Vagina (tissue), 2 donors: ENCODE measurements at regions not wholly inside any gene's neighbourhood (a gene's known extent, or its start where the extent isn't known, plus 50 kb on each side); places are given as distances from the start of the nearest gene placed in this dataset.

ENCODE experiments used
- DNase-seq, 2 donors: peaks; one replicate each; pipeline ENCODE4 v3.0.0-alpha.2; 2017; ENCODE audit errors: extremely low spot score in 2 of 2
- H3K27ac ChIP-seq: fragments of 200-600 bp; sonication (generic); one replicate; pipeline ENCODE4 v1.5.1; 2019
- H3K27me3 ChIP-seq: fragments of 200-600 bp; sonication (generic); one replicate; pipeline ENCODE4 v1.5.1; 2019
- H3K36me3 ChIP-seq, 2 donors: fragments of 200-600 bp; sonication (generic); one replicate each; pipeline ENCODE4 v1.5.1; 2017 to 2019
- H3K4me1 ChIP-seq: fragments of 200-600 bp; sonication (generic); one replicate; pipeline ENCODE4 v1.5.1; 2019
- H3K4me3 ChIP-seq, 2 donors: fragments of 200-600 bp; sonication (generic); 1 replicate in 1 of 2; 2 replicates in 1 of 2; pipeline ENCODE4 v1.5.1; 2016 to 2019
- H3K9me3 ChIP-seq: fragments of 200-600 bp; sonication (generic); one replicate; pipeline ENCODE4 v1.5.1; 2019
- CTCF ChIP-seq, 3 experiments: fragments of 450-650 bp in 2 of 3; fragments of 200-600 bp in 1 of 3; sonication (generic) in 1 of 3; IDR thresholded peaks; one replicate each; pipeline ENCODE4 v1.5.1; 2017 to 2019; ENCODE audit warnings: antibody characterized with exemption in 3 of 3, mild to moderate bottlenecking in 2 of 3, moderate library complexity in 2 of 3
- POLR2A ChIP-seq, 2 donors: fragments of 450-650 bp; IDR thresholded peaks; one replicate each; pipeline ENCODE4 v1.6.1; 2017; ENCODE audit warnings: antibody characterized with exemption in 2 of 2, mild to moderate bottlenecking in 2 of 2, moderate library complexity in 2 of 2
- POLR2AphosphoS5 ChIP-seq, 2 donors: sonication (generic); formaldehyde crosslinking; IDR thresholded peaks; one replicate each; pipeline ENCODE4 v1.9.0; 2017; ENCODE audit warnings: antibody characterized with exemption in 2 of 2, mild to moderate bottlenecking in 2 of 2, low read depth in 1 of 2; ENCODE audit not compliant: insufficient read depth in 1 of 2
- intact Hi-C: fragments of 100-400 bp; cut with DNase I; formaldehyde crosslinking; loops from one replicate; pipeline ENCODE4 v1.15.1; 2023

DNA sequence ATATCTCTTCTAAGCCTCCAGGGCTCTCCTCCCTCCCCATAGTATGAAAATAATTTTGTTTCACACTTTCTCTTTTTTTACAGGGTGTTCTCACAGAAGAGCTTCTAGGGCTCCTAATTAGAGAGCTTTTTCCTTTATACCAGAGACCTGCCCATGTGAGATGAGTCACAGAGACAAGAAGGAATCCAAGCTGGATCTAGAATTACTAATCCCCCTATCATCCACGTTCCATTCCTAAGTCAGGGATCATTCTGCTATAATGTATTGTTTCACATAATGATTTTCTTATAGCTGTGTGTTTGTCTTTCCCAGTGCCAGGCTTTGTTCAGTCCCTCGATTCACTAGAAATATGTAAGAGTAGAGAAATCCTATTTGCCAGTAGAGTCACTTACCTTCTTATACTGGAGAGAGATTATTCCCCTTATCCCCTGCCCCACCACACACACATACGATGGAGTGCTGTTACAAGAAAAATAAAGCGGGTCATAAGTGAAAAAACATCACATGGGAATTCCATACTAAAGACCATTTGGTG lies 778.3 kb upstream of the LRRC4C start:
- no peaks in the 10 kb centered on the region for H3K4me1 ChIP-seq
- no peak overlapping the region for H3K4me3 ChIP-seq
- no peak for DNase-seq
- H3K27me3 ChIP-seq: no peaks in the 10 kb centered on the region
- intact Hi-C loops: no loop called here
- no peak for TF ChIP-seq POLR2AphosphoS5 (IDR thresholded peaks at IDR 0.05; ENCODE audit: insufficient read depth in 1 of 2, low read depth in 1 of 2)
- TF ChIP-seq CTCF (IDR thresholded peaks at IDR 0.05): no peak
- no peaks in the 10 kb centered on the region for H3K9me3 ChIP-seq
- no peaks in the 10 kb centered on the region for H3K36me3 ChIP-seq
- H3K27ac ChIP-seq: no peak overlapping the region

GRCh38 chr11:42239188-42239587 lies 779.7 kb upstream of the LRRC4C start:
- no peak for TF ChIP-seq POLR2A (IDR thresholded peaks at IDR 0.05)
- no peak for TF ChIP-seq CTCF (IDR thresholded peaks at IDR 0.05)
- TF ChIP-seq POLR2AphosphoS5 (IDR thresholded peaks at IDR 0.05; ENCODE audit: insufficient read depth in 1 of 2, low read depth in 1 of 2): no peak
- Histone ChIP-seq H3K36me3 (no peaks in the 10 kb centered on the region), H3K4me1 (no peaks in the 10 kb centered on the region), H3K27me3 (no peaks in the 10 kb centered on the region), H3K27ac (no peak overlapping the region), H3K9me3 (no peaks in the 10 kb centered on the region), H3K4me3 (no peak overlapping the region)
- DNase-seq: no peak
- intact Hi-C loops: no loop called here

- H3K4me1 ChIP-seq: no peaks in the 10 kb centered on the region
- intact Hi-C loops: no loop called here
- H3K9me3 ChIP-seq: no peaks in the 10 kb centered on the region
Measured at GRCh38 chr11:42243385-42243784, 783.9 kb upstream of the LRRC4C start.

GRCh38 chr11:42244376-42244775 lies 784.9 kb upstream of the LRRC4C start:
- Histone ChIP-seq H3K36me3 (no peaks in the 10 kb centered on the region), H3K9me3 (no peaks in the 10 kb centered on the region), H3K27me3 (no peaks in the 10 kb centered on the region), H3K27ac (no peak overlapping the region), H3K4me1 (no peaks in the 10 kb centered on the region), H3K4me3 (no peak overlapping the region)
- intact Hi-C loops: no loop called here
- TF ChIP-seq POLR2A (IDR thresholded peaks at IDR 0.05) (no peak), POLR2AphosphoS5 (IDR thresholded peaks at IDR 0.05; ENCODE audit: insufficient read depth in 1 of 2, low read depth in 1 of 2) (no peak), CTCF (IDR thresholded peaks at IDR 0.05) (no peak)
- no peak for DNase-seq

More at GRCh38 chr11:42243385-42243784, 783.9 kb upstream of the LRRC4C start:
- H3K36me3 ChIP-seq: no peaks in the 10 kb centered on the region
- no peaks in the 10 kb centered on the region for H3K27me3 ChIP-seq
- no peak for DNase-seq
- no peak overlapping the region for H3K4me3 ChIP-seq
- H3K27ac ChIP-seq: no peak overlapping the region
- TF ChIP-seq POLR2A (IDR thresholded peaks at IDR 0.05) (no peak), POLR2AphosphoS5 (IDR thresholded peaks at IDR 0.05; ENCODE audit: insufficient read depth in 1 of 2, low read depth in 1 of 2) (no peak)

GRCh38 chr11:42249401-42249800 lies 789.9 kb upstream of the LRRC4C start:
- TF ChIP-seq POLR2AphosphoS5 (IDR thresholded peaks at IDR 0.05; ENCODE audit: insufficient read depth in 1 of 2, low read depth in 1 of 2) (no peak), CTCF (IDR thresholded peaks at IDR 0.05) (no peak)
- Histone ChIP-seq H3K36me3 (no peaks in the 10 kb centered on the region), H3K4me3 (no peak overlapping the region), H3K9me3 (no peaks in the 10 kb centered on the region), H3K4me1 (no peaks in the 10 kb centered on the region), H3K27me3 (no peaks in the 10 kb centered on the region), H3K27ac (no peak overlapping the region)
- no peak for DNase-seq
- intact Hi-C loops: no loop called here
